Mesendoderm (in vitro differentiated cells): ENCODE measurements at regions not wholly inside any gene's neighbourhood (a gene's known extent, or its start where the extent isn't known, plus 50 kb on each side); places are given as distances from the start of the nearest gene placed in this dataset.

Source experiments
- DNase-seq: peaks from one replicate; pipeline ENCODE4 v3.0.0; 2013
- H2AK5ac ChIP-seq: 2 replicates; pipeline ENCODE4 v1.6.1; 2013; ENCODE audit warnings: low read length, inconsistent platforms
- H2BK120ac ChIP-seq: 2 replicates; pipeline ENCODE4 v1.6.1; 2013; ENCODE audit warnings: low read depth, mild to moderate bottlenecking, low read length, moderate library complexity, mixed read lengths
- H2BK15ac ChIP-seq: replicated peaks from 2 replicates; pipeline ENCODE4 v1.6.1; 2013; ENCODE audit warnings: low read depth, mild to moderate bottlenecking, moderate library complexity
- H2BK5ac ChIP-seq: 2 replicates; pipeline ENCODE4 v1.6.1; 2013; ENCODE audit warnings: low read length, inconsistent platforms
- H3K18ac ChIP-seq: 2 replicates; pipeline ENCODE4 v1.6.1; 2013; ENCODE audit warnings: mild to moderate bottlenecking, low read length, mixed read lengths
- H3K23ac ChIP-seq: one replicate; pipeline ENCODE4 v1.6.1; 2013; ENCODE audit warnings: low read length
- H3K27ac ChIP-seq: 2 replicates; pipeline ENCODE4 v1.5.1; 2013; ENCODE audit warnings: low read depth, mild to moderate bottlenecking, inconsistent platforms, low read length, moderate library complexity
- H3K27me3 ChIP-seq: 2 replicates; pipeline ENCODE4 v1.6.1; 2013; ENCODE audit warnings: low read length, control low read depth, mild to moderate bottlenecking, inconsistent platforms; ENCODE audit not compliant: insufficient read depth, poor library complexity
- H3K36me3 ChIP-seq: 2 replicates; pipeline ENCODE4 v1.6.1; 2013; ENCODE audit warnings: low read length, inconsistent platforms; ENCODE audit not compliant: control insufficient read depth, insufficient read depth
- H3K4ac ChIP-seq: one replicate; pipeline ENCODE4 v1.6.1; 2013; ENCODE audit warnings: low read depth, mild to moderate bottlenecking, low read length, moderate library complexity
- H3K4me1 ChIP-seq: 2 replicates; pipeline ENCODE4 v1.6.1; 2013; ENCODE audit warnings: low read depth, low read length, inconsistent platforms; ENCODE audit not compliant: control insufficient read depth
- H3K4me2 ChIP-seq: 2 replicates; pipeline ENCODE4 v1.6.1; 2013; ENCODE audit warnings: low read length
- H3K4me3 ChIP-seq: 2 replicates; pipeline ENCODE4 v1.5.1; 2013; ENCODE audit warnings: mild to moderate bottlenecking, low read length
- H3K56ac ChIP-seq: one replicate; pipeline ENCODE4 v1.6.1; 2013; ENCODE audit warnings: low read length
- H3K79me1 ChIP-seq: 2 replicates; pipeline ENCODE4 v1.6.1; 2013; ENCODE audit warnings: low read length, inconsistent platforms
- H3K79me2 ChIP-seq: 2 replicates; pipeline ENCODE4 v1.6.1; 2013; ENCODE audit warnings: mild to moderate bottlenecking, low read length; ENCODE audit not compliant: control insufficient read depth, insufficient read depth
- H3K9ac ChIP-seq: 2 replicates; pipeline ENCODE4 v1.6.1; 2013; ENCODE audit warnings: low read length, inconsistent platforms
- H4K5ac ChIP-seq: one replicate; pipeline ENCODE4 v1.6.1; 2013; ENCODE audit warnings: low read length
- H4K8ac ChIP-seq: one replicate; pipeline ENCODE4 v1.6.1; 2013; ENCODE audit warnings: low read depth, mild to moderate bottlenecking, control low read depth, low read length, moderate library complexity
- WGBS: extraction: QIAGEN DNeasy Blood & Tissue Kit; methylation state at CpG from one replicate; pipeline ENCODE4 v1.1.7; 2013; ENCODE audit warnings: low lambda C conversion rate, missing lambda C conversion rate; ENCODE audit not compliant: insufficient coverage; ENCODE audit errors: extremely low coverage; 5-methylcytosine and 5-hydroxymethylcytosine counted together

GRCh38 chr5:91521785-91522184, 138.7 kb upstream of the ARRDC3 start:
- no peak overlapping the region for H2BK15ac ChIP-seq
- no peak overlapping the region for H3K9ac ChIP-seq
- H3K79me1 ChIP-seq: no peaks in the 10 kb centered on the region
- no peak overlapping the region for H4K5ac ChIP-seq
- no peak overlapping the region for H3K4me2 ChIP-seq
- no peak overlapping the region for H2AK5ac ChIP-seq
- no peak overlapping the region for H3K4me3 ChIP-seq
- H3K4ac ChIP-seq: no peak overlapping the region
- no peak overlapping the region for H3K27ac ChIP-seq
- H2BK5ac ChIP-seq: no peak overlapping the region
- H3K79me2 ChIP-seq: no peaks in the 10 kb centered on the region
- no peak overlapping the region for H4K8ac ChIP-seq
- H3K4me1 ChIP-seq: no peaks in the 10 kb centered on the region
- no peak overlapping the region for H2BK120ac ChIP-seq
- H3K27me3 ChIP-seq: no peaks in the 10 kb centered on the region
- DNase-seq: no peak
- no peak overlapping the region for H3K56ac ChIP-seq
- H3K23ac ChIP-seq: no peak overlapping the region
- WGBS: no CpG with 5 or more reads among the region's 5 CpGs
- no peaks in the 10 kb centered on the region for H3K36me3 ChIP-seq
- no peak overlapping the region for H3K18ac ChIP-seq

DNA sequence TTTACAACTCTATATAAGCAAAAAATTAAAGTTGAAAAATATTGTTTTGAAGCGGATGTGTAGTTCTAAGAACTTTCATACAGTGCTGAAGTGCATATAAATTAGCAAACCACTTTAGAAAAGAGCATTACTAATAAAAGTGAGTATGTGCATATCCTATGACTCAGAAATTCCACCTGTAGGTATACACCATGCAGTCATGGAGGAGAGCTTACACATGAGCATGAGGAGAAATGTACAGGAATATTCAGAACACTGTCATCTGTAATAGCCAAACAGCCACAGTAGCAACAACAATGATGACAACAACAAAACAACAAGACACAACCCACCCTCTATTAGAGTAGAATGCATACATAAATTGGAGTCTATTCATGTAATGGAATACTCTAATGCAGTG, 138.2 kb upstream of the ARRDC3 start:
- H2BK5ac ChIP-seq: no peak overlapping the region
- no peak overlapping the region for H2BK120ac ChIP-seq
- H4K5ac ChIP-seq: no peak overlapping the region
- no peaks in the 10 kb centered on the region for H3K27me3 ChIP-seq
- H3K56ac ChIP-seq: no peak overlapping the region
- no peak overlapping the region for H3K18ac ChIP-seq
- no peak overlapping the region for H2BK15ac ChIP-seq
- H3K27ac ChIP-seq: no peak overlapping the region
- no peak for DNase-seq
- no peaks in the 10 kb centered on the region for H3K4me1 ChIP-seq
- H3K79me1 ChIP-seq: no peaks in the 10 kb centered on the region
- H2AK5ac ChIP-seq: no peak overlapping the region
- no CpG with 5 or more reads among the region's 1 CpG for WGBS
- H4K8ac ChIP-seq: no peak overlapping the region
- no peaks in the 10 kb centered on the region for H3K79me2 ChIP-seq
- no peak overlapping the region for H3K4me2 ChIP-seq
- H3K36me3 ChIP-seq: no peaks in the 10 kb centered on the region
- no peak overlapping the region for H3K4me3 ChIP-seq
- H3K4ac ChIP-seq: no peak overlapping the region
- no peak overlapping the region for H3K23ac ChIP-seq
- H3K9ac ChIP-seq: no peak overlapping the region

- no peaks in the 10 kb centered on the region for H3K27me3 ChIP-seq
- no peak overlapping the region for H3K4me2 ChIP-seq
- no peak overlapping the region for H2BK5ac ChIP-seq
- no peak overlapping the region for H4K5ac ChIP-seq
- no peaks in the 10 kb centered on the region for H3K79me1 ChIP-seq
- H3K4me3 ChIP-seq: no peak overlapping the region
- H2BK15ac ChIP-seq: no peak overlapping the region
- no peak overlapping the region for H3K18ac ChIP-seq
- DNase-seq: peak; percentile 12
- H3K9ac ChIP-seq: no peak overlapping the region
- no CpG with 5 or more reads among the region's 4 CpGs for WGBS
- H3K79me2 ChIP-seq: no peaks in the 10 kb centered on the region
- no peak overlapping the region for H2BK120ac ChIP-seq
- no peak overlapping the region for H2AK5ac ChIP-seq
- H3K23ac ChIP-seq: no peak overlapping the region
- no peaks in the 10 kb centered on the region for H3K36me3 ChIP-seq
- H3K4ac ChIP-seq: no peak overlapping the region
- no peaks in the 10 kb centered on the region for H3K4me1 ChIP-seq
- H4K8ac ChIP-seq: no peak overlapping the region
- no peak overlapping the region for H3K56ac ChIP-seq
- no peak overlapping the region for H3K27ac ChIP-seq
Measured at GRCh38 chr5:91514400-91514799, 131.3 kb upstream of the ARRDC3 start.

DNA sequence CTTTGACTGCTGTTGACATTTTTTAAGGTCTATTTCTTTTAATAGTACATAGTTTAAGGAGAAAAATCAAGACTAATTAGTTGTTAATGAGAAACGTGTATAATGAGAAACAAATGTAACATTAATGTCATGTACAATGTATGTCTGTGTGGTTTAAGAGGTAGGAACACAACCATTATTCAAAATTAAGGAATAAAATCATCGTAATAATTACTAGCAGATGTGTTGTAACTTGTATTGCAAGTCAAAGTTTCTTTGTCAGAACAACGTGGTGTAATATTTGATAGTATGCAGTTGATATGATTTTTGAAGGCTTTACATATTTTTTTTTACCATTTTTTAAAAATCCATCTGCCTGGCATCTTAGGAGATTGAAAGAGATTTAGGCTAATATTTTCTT, 120.2 kb upstream of the ARRDC3 start:
- H3K56ac ChIP-seq: no peak overlapping the region
- H2AK5ac ChIP-seq: no peak overlapping the region
- H4K8ac ChIP-seq: no peak overlapping the region
- H2BK120ac ChIP-seq: no peak overlapping the region
- H3K18ac ChIP-seq: no peak overlapping the region
- no peaks in the 10 kb centered on the region for H3K79me2 ChIP-seq
- H2BK5ac ChIP-seq: no peak overlapping the region
- no peak overlapping the region for H3K4me3 ChIP-seq
- no peak overlapping the region for H3K4me2 ChIP-seq
- no peak overlapping the region for H4K5ac ChIP-seq
- H3K23ac ChIP-seq: no peak overlapping the region
- no peak for DNase-seq
- no peak overlapping the region for H3K9ac ChIP-seq
- no peak overlapping the region for H3K27ac ChIP-seq
- H3K4me1 ChIP-seq: no peaks in the 10 kb centered on the region
- no CpG with 5 or more reads among the region's 3 CpGs for WGBS
- no peaks in the 10 kb centered on the region for H3K27me3 ChIP-seq
- no peak overlapping the region for H3K4ac ChIP-seq
- H2BK15ac ChIP-seq: no peak overlapping the region
- H3K79me1 ChIP-seq: no peaks in the 10 kb centered on the region
- no peaks in the 10 kb centered on the region for H3K36me3 ChIP-seq

DNA sequence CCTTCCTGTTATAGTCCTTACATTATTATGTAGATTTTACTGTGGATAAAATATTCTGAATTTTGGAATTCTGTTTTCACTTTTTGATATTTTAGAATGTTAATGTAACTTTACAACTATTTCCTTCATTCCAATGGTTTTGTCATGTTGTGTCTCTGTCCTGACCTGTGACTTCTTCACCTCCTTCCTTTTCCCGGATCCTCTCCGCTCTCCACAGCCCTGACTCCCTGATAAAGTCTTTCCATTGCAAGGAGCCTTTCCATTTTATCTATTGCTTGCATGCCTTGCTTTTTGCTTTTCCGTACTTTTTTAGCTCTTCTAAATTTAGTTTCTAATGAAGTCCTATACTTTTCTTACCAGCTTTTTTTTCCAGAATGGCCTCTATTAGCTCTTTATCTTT, 117.6 kb upstream of the ARRDC3 start:
- no peak overlapping the region for H4K5ac ChIP-seq
- no peaks in the 10 kb centered on the region for H3K4me1 ChIP-seq
- no peak overlapping the region for H3K4me2 ChIP-seq
- H3K4ac ChIP-seq: no peak overlapping the region
- no peak overlapping the region for H2BK5ac ChIP-seq
- no peak overlapping the region for H2AK5ac ChIP-seq
- H3K79me1 ChIP-seq: no peaks in the 10 kb centered on the region
- no peaks in the 10 kb centered on the region for H3K27me3 ChIP-seq
- no peak overlapping the region for H2BK15ac ChIP-seq
- H3K23ac ChIP-seq: no peak overlapping the region
- no CpG with 5 or more reads among the region's 3 CpGs for WGBS
- H2BK120ac ChIP-seq: no peak overlapping the region
- H3K9ac ChIP-seq: no peak overlapping the region
- H3K18ac ChIP-seq: no peak overlapping the region
- H3K56ac ChIP-seq: no peak overlapping the region
- H3K36me3 ChIP-seq: no peaks in the 10 kb centered on the region
- H3K79me2 ChIP-seq: no peaks in the 10 kb centered on the region
- no peak for DNase-seq
- no peak overlapping the region for H4K8ac ChIP-seq
- no peak overlapping the region for H3K27ac ChIP-seq
- H3K4me3 ChIP-seq: no peak overlapping the region

DNA sequence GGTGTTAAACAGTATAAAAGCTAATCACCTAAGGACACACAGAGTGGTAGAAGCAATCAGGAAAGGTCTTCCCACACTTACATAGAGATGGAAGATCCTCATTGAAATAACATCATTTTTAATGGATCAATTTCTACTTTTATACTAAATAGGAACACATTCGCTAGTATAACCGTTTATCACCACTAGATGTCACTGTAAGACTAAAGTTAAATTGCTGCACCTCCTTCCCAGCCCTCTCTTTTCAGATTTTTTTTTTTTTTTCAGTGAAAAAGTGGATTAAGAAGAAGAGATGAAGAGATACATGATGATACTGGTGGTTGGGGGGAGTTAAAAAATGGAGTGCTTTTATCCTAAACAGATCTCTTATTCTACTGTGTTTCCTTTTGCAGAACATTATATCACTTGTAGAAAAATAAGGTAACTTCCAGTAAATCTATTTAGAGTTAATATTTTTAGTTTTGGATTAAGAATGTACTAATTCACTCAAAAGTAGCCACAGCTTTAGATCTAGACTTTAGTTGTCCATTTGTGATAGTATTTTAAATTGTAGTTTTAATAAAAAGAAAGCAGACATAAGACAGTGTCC, 116.9 kb upstream of the ARRDC3 start:
- Histone ChIP-seq H3K27ac (no peak overlapping the region), H3K79me2 (no peaks in the 10 kb centered on the region), H3K56ac (no peak overlapping the region), H3K4me1 (peaks cover 2% of the 10 kb centered on the region), H3K27me3 (no peaks in the 10 kb centered on the region), H3K79me1 (no peaks in the 10 kb centered on the region), H3K18ac (no peak overlapping the region), H2BK15ac (no peak overlapping the region), H2BK5ac (no peak overlapping the region), H2BK120ac (no peak overlapping the region), H3K9ac (no peak overlapping the region), H3K36me3 (no peaks in the 10 kb centered on the region), H2AK5ac (no peak overlapping the region), H3K4me2 (no peak overlapping the region), H3K4ac (no peak overlapping the region), H4K8ac (no peak overlapping the region), H4K5ac (no peak overlapping the region), H3K4me3 (no peak overlapping the region), H3K23ac (no peak overlapping the region)
- no CpG with 5 or more reads among the region's 2 CpGs for WGBS
- peak; percentile 63 for DNase-seq
